ENCODE measurements at regions not wholly inside any gene's neighbourhood (a gene's known extent, or its start where the extent isn't known, plus 50 kb on each side); places are given as distances from the start of the nearest gene placed in this dataset.
A peak's percentile ranks its signal among the peaks of the same experiment; 100 is the strongest.
"Not testable (repeated sequence)": the region's sequence is repeated elsewhere in the genome, so short reads cannot be mapped to it uniquely, and the experiment has no call there.

GRCh38 chr1:234809854-234810245, 199.9 kb upstream of the IRF2BP2 start:
- H3K9me3 ChIP-seq (ENCODE audit: insufficient read depth, low read depth, low read length); H3K4me3 Mint-ChIP-seq (ENCODE audit: unreplicated experiment); H2AFZ ChIP-seq (ENCODE audit: low read depth, low read length); H3K36me3 Mint-ChIP-seq (ENCODE audit: low read depth, unreplicated experiment); H3K4me1 ChIP-seq (ENCODE audit: insufficient read depth, low read length); H3K27me3 Mint-ChIP-seq (ENCODE audit: low read depth, unreplicated experiment); H3K9ac ChIP-seq (ENCODE audit: low read length); H3K4me1 Mint-ChIP-seq (ENCODE audit: low read depth, unreplicated experiment); FAIRE-seq; H3K79me2 ChIP-seq (ENCODE audit: insufficient read depth, low read length); H3K36me3 ChIP-seq (ENCODE audit: insufficient read depth, low read length); H3K9me3 Mint-ChIP-seq (ENCODE audit: unreplicated experiment); H3K27ac ChIP-seq (ENCODE audit: low read depth, low read length); H3K4me3 ChIP-seq (ENCODE audit: insufficient read depth, low read depth, low read length); H3K27me3 ChIP-seq (ENCODE audit: insufficient read depth, low read length); H4K20me1 ChIP-seq (ENCODE audit: insufficient read depth, low read length); H3K27ac Mint-ChIP-seq (ENCODE audit: unreplicated experiment): not testable (repeated sequence)
- H3K4me2 ChIP-seq (ENCODE audit: low read length) = peak overlapping the region; percentile 67
- peak; percentile 39 for DNase-seq (ENCODE audit: low read depth)

- H3K27ac Mint-ChIP-seq (ENCODE audit: unreplicated experiment); H3K27ac ChIP-seq (ENCODE audit: low read depth, low read length); H3K4me1 Mint-ChIP-seq (ENCODE audit: low read depth, unreplicated experiment): not testable (repeated sequence)
These were observed 199.2 kb upstream of the IRF2BP2 start for GRCh38 chr1:234808943-234809853.

GRCh38 chr1:234808459-234808858, 198.5 kb upstream of the IRF2BP2 start:
- not testable (repeated sequence) for H3K36me3 Mint-ChIP-seq (ENCODE audit: low read depth, unreplicated experiment); H4K20me1 ChIP-seq (ENCODE audit: insufficient read depth, low read length); H2AFZ ChIP-seq (ENCODE audit: low read depth, low read length); H3K4me1 Mint-ChIP-seq (ENCODE audit: low read depth, unreplicated experiment); H3K27ac Mint-ChIP-seq (ENCODE audit: unreplicated experiment); H3K27ac ChIP-seq (ENCODE audit: low read depth, low read length); H3K27me3 Mint-ChIP-seq (ENCODE audit: low read depth, unreplicated experiment); DNase-seq (ENCODE audit: low read depth); H3K4me3 ChIP-seq (ENCODE audit: insufficient read depth, low read depth, low read length); H3K9me3 ChIP-seq (ENCODE audit: insufficient read depth, low read depth, low read length); H3K4me1 ChIP-seq (ENCODE audit: insufficient read depth, low read length); H3K9ac ChIP-seq (ENCODE audit: low read length); FAIRE-seq; H3K36me3 ChIP-seq (ENCODE audit: insufficient read depth, low read length); H3K27me3 ChIP-seq (ENCODE audit: insufficient read depth, low read length); H3K4me3 Mint-ChIP-seq (ENCODE audit: unreplicated experiment); H3K9me3 Mint-ChIP-seq (ENCODE audit: unreplicated experiment); H3K79me2 ChIP-seq (ENCODE audit: insufficient read depth, low read length); H3K4me2 ChIP-seq (ENCODE audit: low read length)

More at GRCh38 chr1:234808943-234809853, 199.2 kb upstream of the IRF2BP2 start:
- not testable (repeated sequence) for H3K4me3 Mint-ChIP-seq (ENCODE audit: unreplicated experiment); H2AFZ ChIP-seq (ENCODE audit: low read depth, low read length); H4K20me1 ChIP-seq (ENCODE audit: insufficient read depth, low read length); H3K27me3 Mint-ChIP-seq (ENCODE audit: low read depth, unreplicated experiment); H3K9me3 Mint-ChIP-seq (ENCODE audit: unreplicated experiment); H3K9me3 ChIP-seq (ENCODE audit: insufficient read depth, low read depth, low read length); H3K36me3 ChIP-seq (ENCODE audit: insufficient read depth, low read length); H3K4me3 ChIP-seq (ENCODE audit: insufficient read depth, low read depth, low read length); FAIRE-seq; H3K79me2 ChIP-seq (ENCODE audit: insufficient read depth, low read length); H3K36me3 Mint-ChIP-seq (ENCODE audit: low read depth, unreplicated experiment); H3K27me3 ChIP-seq (ENCODE audit: insufficient read depth, low read length); H3K4me1 ChIP-seq (ENCODE audit: insufficient read depth, low read length); H3K9ac ChIP-seq (ENCODE audit: low read length)
- peak; percentile 71 for DNase-seq (ENCODE audit: low read depth)
- peak overlapping the region; percentile 67 for H3K4me2 ChIP-seq (ENCODE audit: low read length)

- FAIRE-seq; H3K27ac ChIP-seq (ENCODE audit: low read depth, low read length): not testable (repeated sequence)
These were observed 197.7 kb upstream of the IRF2BP2 start for GRCh38 chr1:234807705-234808104.

GRCh38 chr1:234802586-234802985, 192.6 kb upstream of the IRF2BP2 start:
- H3K9me3 Mint-ChIP-seq (ENCODE audit: unreplicated experiment); DNase-seq (ENCODE audit: low read depth); H3K4me1 Mint-ChIP-seq (ENCODE audit: low read depth, unreplicated experiment); H3K27me3 Mint-ChIP-seq (ENCODE audit: low read depth, unreplicated experiment); H3K4me3 ChIP-seq (ENCODE audit: insufficient read depth, low read depth, low read length); H3K27ac Mint-ChIP-seq (ENCODE audit: unreplicated experiment); H3K36me3 Mint-ChIP-seq (ENCODE audit: low read depth, unreplicated experiment); H3K79me2 ChIP-seq (ENCODE audit: insufficient read depth, low read length); H3K27me3 ChIP-seq (ENCODE audit: insufficient read depth, low read length); H3K36me3 ChIP-seq (ENCODE audit: insufficient read depth, low read length); H3K9me3 ChIP-seq (ENCODE audit: insufficient read depth, low read depth, low read length); H3K4me1 ChIP-seq (ENCODE audit: insufficient read depth, low read length); FAIRE-seq; H3K27ac ChIP-seq (ENCODE audit: low read depth, low read length); H3K4me3 Mint-ChIP-seq (ENCODE audit: unreplicated experiment); H3K4me2 ChIP-seq (ENCODE audit: low read length); H4K20me1 ChIP-seq (ENCODE audit: insufficient read depth, low read length); H3K9ac ChIP-seq (ENCODE audit: low read length); H2AFZ ChIP-seq (ENCODE audit: low read depth, low read length): not testable (repeated sequence)

More at GRCh38 chr1:234807705-234808104, 197.7 kb upstream of the IRF2BP2 start:
- not testable (repeated sequence) for H3K9me3 Mint-ChIP-seq (ENCODE audit: unreplicated experiment); H3K79me2 ChIP-seq (ENCODE audit: insufficient read depth, low read length); H3K4me3 Mint-ChIP-seq (ENCODE audit: unreplicated experiment); H3K27ac Mint-ChIP-seq (ENCODE audit: unreplicated experiment); H3K9ac ChIP-seq (ENCODE audit: low read length); H3K27me3 Mint-ChIP-seq (ENCODE audit: low read depth, unreplicated experiment); H3K4me1 ChIP-seq (ENCODE audit: insufficient read depth, low read length); H3K9me3 ChIP-seq (ENCODE audit: insufficient read depth, low read depth, low read length); H3K4me2 ChIP-seq (ENCODE audit: low read length); H2AFZ ChIP-seq (ENCODE audit: low read depth, low read length); H3K27me3 ChIP-seq (ENCODE audit: insufficient read depth, low read length); H3K4me3 ChIP-seq (ENCODE audit: insufficient read depth, low read depth, low read length); H3K36me3 ChIP-seq (ENCODE audit: insufficient read depth, low read length); H4K20me1 ChIP-seq (ENCODE audit: insufficient read depth, low read length); DNase-seq (ENCODE audit: low read depth); H3K4me1 Mint-ChIP-seq (ENCODE audit: low read depth, unreplicated experiment); H3K36me3 Mint-ChIP-seq (ENCODE audit: low read depth, unreplicated experiment)

- not testable (repeated sequence) for H3K36me3 ChIP-seq (ENCODE audit: insufficient read depth, low read length); H3K4me1 ChIP-seq (ENCODE audit: insufficient read depth, low read length); H3K27ac Mint-ChIP-seq (ENCODE audit: unreplicated experiment); H3K9me3 Mint-ChIP-seq (ENCODE audit: unreplicated experiment); H4K20me1 ChIP-seq (ENCODE audit: insufficient read depth, low read length); H3K4me1 Mint-ChIP-seq (ENCODE audit: low read depth, unreplicated experiment); FAIRE-seq; H3K27me3 ChIP-seq (ENCODE audit: insufficient read depth, low read length); H3K36me3 Mint-ChIP-seq (ENCODE audit: low read depth, unreplicated experiment); H3K4me3 ChIP-seq (ENCODE audit: insufficient read depth, low read depth, low read length); H3K4me2 ChIP-seq (ENCODE audit: low read length); H3K9ac ChIP-seq (ENCODE audit: low read length); H3K4me3 Mint-ChIP-seq (ENCODE audit: unreplicated experiment); H2AFZ ChIP-seq (ENCODE audit: low read depth, low read length); H3K9me3 ChIP-seq (ENCODE audit: insufficient read depth, low read depth, low read length); DNase-seq (ENCODE audit: low read depth); H3K79me2 ChIP-seq (ENCODE audit: insufficient read depth, low read length); H3K27me3 Mint-ChIP-seq (ENCODE audit: low read depth, unreplicated experiment); H3K27ac ChIP-seq (ENCODE audit: low read depth, low read length)
These were observed 191.7 kb upstream of the IRF2BP2 start for GRCh38 chr1:234801636-234802035.

Data from astrocyte (in vitro differentiated cells and primary cell).